ENCODE measurements at regions not wholly inside any gene's neighbourhood (a gene's known extent, or its start where the extent isn't known, plus 50 kb on each side); places are given as distances from the start of the nearest gene placed in this dataset.

- POLR2A ChIA-PET = interaction anchor here (0.7 kb wide), 1 partner anchor 15 kb away, joined by 3 read pairs; no protein-coding TSS in a partner anchor
- CTCF ChIA-PET = interaction anchor here (0.6 to 0.7 kb wide), 2 partner anchors 98 to 356 kb away, joined by 3 read pairs; no protein-coding TSS in a partner anchor
- H3K36me3 Mint-ChIP-seq (ENCODE audit: insufficient read depth, unreplicated experiment) = no peaks in the 10 kb centered on the region
- no peak for DNase-seq (ENCODE audit: unreplicated experiment)
- no peak overlapping the region for H3K27ac Mint-ChIP-seq (ENCODE audit: low read depth, unreplicated experiment)
- H3K27me3 Mint-ChIP-seq (ENCODE audit: insufficient read depth, unreplicated experiment) = no peaks in the 10 kb centered on the region
- peaks cover 9% of the 10 kb centered on the region for H3K4me1 Mint-ChIP-seq (ENCODE audit: insufficient read depth, unreplicated experiment)
- BruUV-seq (replicated peaks) = no TSS peak
- no peak overlapping the region for H3K4me3 Mint-ChIP-seq (ENCODE audit: unreplicated experiment)
- intact Hi-C loops (cut with micrococcal nuclease) = no loop called here
- no peaks in the 10 kb centered on the region for H3K9me3 Mint-ChIP-seq (ENCODE audit: unreplicated experiment)
- no peak for TF ChIP-seq CTCF (IDR thresholded peaks at IDR 0.05; ENCODE audit: unreplicated experiment)
Observed at GRCh38 chr12:105756961-105757360, 381.8 kb downstream of the NUAK1 start.

- H3K27ac Mint-ChIP-seq (ENCODE audit: low read depth, unreplicated experiment) = no peak overlapping the region
- BruUV-seq (replicated peaks) = no TSS peak
Observed at GRCh38 chr12:105759149-105759548, 379.6 kb downstream of the NUAK1 start.

GRCh38 chr12:105761075-105761474, 377.7 kb downstream of the NUAK1 start:
- TF ChIP-seq CTCF (IDR thresholded peaks at IDR 0.05; ENCODE audit: unreplicated experiment) = no peak
- peaks cover 9% of the 10 kb centered on the region for H3K4me1 Mint-ChIP-seq (ENCODE audit: insufficient read depth, unreplicated experiment)
- POLR2A ChIA-PET = interaction anchor here (0.6 kb wide), 2 partner anchors 210 to 372 kb away, joined by 3 to 4 read pairs; no protein-coding TSS in a partner anchor
- intact Hi-C loops (cut with micrococcal nuclease) = no loop called here
- H3K4me3 Mint-ChIP-seq (ENCODE audit: unreplicated experiment) = no peak overlapping the region
- no peaks in the 10 kb centered on the region for H3K9me3 Mint-ChIP-seq (ENCODE audit: unreplicated experiment)
- BruUV-seq (replicated peaks) = no TSS peak
- H3K36me3 Mint-ChIP-seq (ENCODE audit: insufficient read depth, unreplicated experiment) = no peaks in the 10 kb centered on the region
- no peaks in the 10 kb centered on the region for H3K27me3 Mint-ChIP-seq (ENCODE audit: insufficient read depth, unreplicated experiment)
- H3K27ac Mint-ChIP-seq (ENCODE audit: low read depth, unreplicated experiment) = no peak overlapping the region
- DNase-seq (ENCODE audit: unreplicated experiment) = peak; percentile 42
- CTCF ChIA-PET = interaction anchor here (0.9 to 1.1 kb wide), 2 partner anchors 8 to 375 kb away, joined by 3 read pairs; no protein-coding TSS in a partner anchor

More at GRCh38 chr12:105759149-105759548, 379.6 kb downstream of the NUAK1 start:
- H3K36me3 Mint-ChIP-seq (ENCODE audit: insufficient read depth, unreplicated experiment) = no peaks in the 10 kb centered on the region
- TF ChIP-seq CTCF (IDR thresholded peaks at IDR 0.05; ENCODE audit: unreplicated experiment) = no peak
- intact Hi-C loops (cut with micrococcal nuclease) = no loop called here
- peaks cover 9% of the 10 kb centered on the region for H3K4me1 Mint-ChIP-seq (ENCODE audit: insufficient read depth, unreplicated experiment)
- no peaks in the 10 kb centered on the region for H3K9me3 Mint-ChIP-seq (ENCODE audit: unreplicated experiment)
- no peaks in the 10 kb centered on the region for H3K27me3 Mint-ChIP-seq (ENCODE audit: insufficient read depth, unreplicated experiment)
- CTCF ChIA-PET = no interaction called here
- POLR2A ChIA-PET = no interaction called here
- DNase-seq (ENCODE audit: unreplicated experiment) = no peak
- H3K4me3 Mint-ChIP-seq (ENCODE audit: unreplicated experiment) = no peak overlapping the region

- no TSS peak for BruUV-seq (replicated peaks)
- POLR2A ChIA-PET = interaction anchor here (0.7 to 0.9 kb wide), 2 partner anchors 10 to 54 kb away, joined by 3 read pairs; no protein-coding TSS in a partner anchor
- Mint-ChIP-seq H3K36me3 (ENCODE audit: insufficient read depth, unreplicated experiment) (no peaks in the 10 kb centered on the region), H3K9me3 (ENCODE audit: unreplicated experiment) (no peaks in the 10 kb centered on the region), H3K4me1 (ENCODE audit: insufficient read depth, unreplicated experiment) (peaks cover 9% of the 10 kb centered on the region), H3K27ac (ENCODE audit: low read depth, unreplicated experiment) (no peak overlapping the region), H3K27me3 (ENCODE audit: insufficient read depth, unreplicated experiment) (no peaks in the 10 kb centered on the region), H3K4me3 (ENCODE audit: unreplicated experiment) (no peak overlapping the region)
- CTCF ChIA-PET = no interaction called here
- no peak for DNase-seq (ENCODE audit: unreplicated experiment)
- TF ChIP-seq CTCF (IDR thresholded peaks at IDR 0.05; ENCODE audit: unreplicated experiment) = no peak
- intact Hi-C loops (cut with micrococcal nuclease) = no loop called here
Observed at GRCh38 chr12:105764216-105764835, 374.4 kb downstream of the NUAK1 start.

Measured in MCF 10A (cell line).